ENCODE measurements at regions not wholly inside any gene's neighbourhood (a gene's known extent, or its start where the extent isn't known, plus 50 kb on each side); places are given as distances from the start of the nearest gene placed in this dataset.
"Not testable (repeated sequence)": the region's sequence is repeated elsewhere in the genome, so short reads cannot be mapped to it uniquely, and the experiment has no call there.

- H3K36me3 ChIP-seq (ENCODE audit: control insufficient read depth in 2 of 2, insufficient read depth in 2 of 2, low read length in 1 of 2); H2AFZ ChIP-seq (ENCODE audit: control insufficient read depth, low read depth, low read length); H3K4me3 ChIP-seq; H3K27me3 ChIP-seq (replicated peaks in 1 of 2; ENCODE audit: control insufficient read depth in 2 of 2, insufficient read depth in 2 of 2, low read length in 1 of 2); H3K4me1 ChIP-seq (ENCODE audit: control insufficient read depth, insufficient read depth, low read length); FAIRE-seq; in situ Hi-C loops (cut with MboI); H3K27ac ChIP-seq (ENCODE audit: control insufficient read depth, insufficient read depth); H3K9me3 ChIP-seq (replicated peaks; ENCODE audit: control insufficient read depth, insufficient read depth, low read length); SMC1A ChIA-PET (ENCODE audit: uncharacterized antibody, unreplicated experiment); CTCF ChIA-PET; H4K20me1 ChIP-seq (ENCODE audit: control insufficient read depth, insufficient read depth); intact Hi-C loops (cut with micrococcal nuclease; ENCODE audit: unreplicated experiment); H3K4me2 ChIP-seq (ENCODE audit: control insufficient read depth, insufficient read depth); H3K79me2 ChIP-seq (ENCODE audit: control insufficient read depth, insufficient read depth, low read length); RAD21 ChIA-PET (ENCODE audit: unreplicated experiment); DNase-seq (ENCODE audit: low read depth, low spot score); BruUV-seq (replicated peaks); H3K9ac ChIP-seq (ENCODE audit: control insufficient read depth, insufficient read depth, low read length); POLR2A ChIA-PET; ATAC-seq: not testable (repeated sequence)
- WGBS (ENCODE audit: insufficient coverage, insufficient replicate concordance, low lambda C conversion rate, missing lambda C conversion rate), result 0% methylated on average over 1 of the region's 1 CpG
These were observed 817.5 kb downstream of the STPG2 start for GRCh38 chr4:97325751-97326150.

- Histone ChIP-seq H3K4me3 (no peak overlapping the region), H2AFZ (ENCODE audit: control insufficient read depth, low read depth, low read length) (no peak overlapping the region), H3K36me3 (ENCODE audit: control insufficient read depth in 2 of 2, insufficient read depth in 2 of 2, low read length in 1 of 2) (no peaks in the 10 kb centered on the region), H3K27me3 (replicated peaks in 1 of 2; ENCODE audit: control insufficient read depth in 2 of 2, insufficient read depth in 2 of 2, low read length in 1 of 2) (no peaks in the 10 kb centered on the region), H3K4me2 (ENCODE audit: control insufficient read depth, insufficient read depth) (no peak overlapping the region), H3K27ac (ENCODE audit: control insufficient read depth, insufficient read depth) (no peak overlapping the region), H3K9ac (ENCODE audit: control insufficient read depth, insufficient read depth, low read length) (no peak overlapping the region), H3K9me3 (replicated peaks; ENCODE audit: control insufficient read depth, insufficient read depth, low read length) (no peaks in the 10 kb centered on the region), H4K20me1 (ENCODE audit: control insufficient read depth, insufficient read depth) (no peaks in the 10 kb centered on the region), H3K4me1 (ENCODE audit: control insufficient read depth, insufficient read depth, low read length) (no peaks in the 10 kb centered on the region), H3K79me2 (ENCODE audit: control insufficient read depth, insufficient read depth, low read length) (no peaks in the 10 kb centered on the region)
- RAD21 ChIA-PET (ENCODE audit: unreplicated experiment), result no interaction called here
- no peak for DNase-seq (ENCODE audit: low read depth, low spot score)
- no peak for TF ChIP-seq CUX1 (IDR thresholded peaks at IDR 0.05; ENCODE audit: insufficient replicate concordance, low read depth, low read length)
- no peak for TF ChIP-seq HDAC2 (IDR thresholded peaks at IDR 0.05)
- TF ChIP-seq YBX1 (IDR thresholded peaks at IDR 0.05), result no peak
- TF ChIP-seq NR2C2 (IDR thresholded peaks at IDR 0.05; ENCODE audit: borderline replicate concordance, control insufficient read depth, insufficient read length, low read depth), result no peak
- no peak for TF ChIP-seq DPF2 (IDR thresholded peaks at IDR 0.05)
- TF ChIP-seq HSF1 (IDR thresholded peaks at IDR 0.05; ENCODE audit: low read depth, low read length), result no peak
- TF ChIP-seq RELA (IDR thresholded peaks at IDR 0.05; ENCODE audit: borderline replicate concordance, partially characterized antibody), result no peak
- no peak for TF ChIP-seq IKZF2 (IDR thresholded peaks at IDR 0.05)
- WGBS (ENCODE audit: insufficient coverage, insufficient replicate concordance, low lambda C conversion rate, missing lambda C conversion rate), result 0% methylated on average over 1 of the region's 1 CpG
- CTCF ChIA-PET, result no interaction called here
- intact Hi-C loops (cut with micrococcal nuclease; ENCODE audit: unreplicated experiment) (no loop called here), in situ Hi-C loops (cut with MboI) (no loop called here)
- no TSS peak for BruUV-seq (replicated peaks)
- POLR2A ChIA-PET, result no interaction called here
- SMC1A ChIA-PET (ENCODE audit: uncharacterized antibody, unreplicated experiment), result no interaction called here
- FAIRE-seq, result no peak
- no peak for ATAC-seq
These were observed 812.4 kb downstream of the STPG2 start for GRCh38 chr4:97330917-97331316.

Measured in GM12878 (cell line).